Common myeloid progenitor, CD34-positive (primary cell): ENCODE measurements at regions not wholly inside any gene's neighbourhood (a gene's known extent, or its start where the extent isn't known, plus 50 kb on each side); places are given as distances from the start of the nearest gene placed in this dataset.

Source experiments
- CTCF ChIA-PET: fragments of 350-600 bp; sonication (Branson Sonifier 250); formaldehyde crosslinking; loops from one replicate; lab custom pipeline; 2021; ENCODE audit warnings: antibody characterized with exemption; lab: Charles Lee
- POLR2A ChIA-PET: fragments of 350-600 bp; sonication (Branson Sonifier 250); formaldehyde crosslinking; loops from one replicate; lab custom pipeline; 2021; ENCODE audit warnings: antibody characterized with exemption; lab: Charles Lee
- DNase-seq, 3 donors: peaks; one replicate each; pipeline versions ENCODE4 v3.0.0 to v3.0.0-alpha.2; 2013
- H3K27ac ChIP-seq, 2 experiments: 1 replicate in 1 of 2; 2 replicates in 1 of 2; pipeline ENCODE4 v1.7.0; 2013; ENCODE audit warnings: inconsistent platforms in 2 of 2, low read length in 2 of 2, mild to moderate bottlenecking in 2 of 2, low read depth in 1 of 2, moderate library complexity in 1 of 2; ENCODE audit not compliant: severe bottlenecking in 2 of 2, insufficient read depth in 1 of 2, poor library complexity in 1 of 2
- H3K27me3 ChIP-seq, 5 experiments: replicated peaks in 2 of 5; 1 replicate in 3 of 5; 2 replicates in 2 of 5; pipeline versions ENCODE4 v1.6.1 to v1.7.0; 2013; ENCODE audit warnings: low read length in 4 of 5, mild to moderate bottlenecking in 2 of 5, moderate library complexity in 2 of 5, inconsistent platforms in 1 of 5; ENCODE audit not compliant: insufficient read depth in 5 of 5, control insufficient read depth in 4 of 5
- H3K36me3 ChIP-seq, 4 experiments: 1 replicate in 2 of 4; 2 replicates in 2 of 4; pipeline versions ENCODE4 v1.6.1 to v1.7.0; 2013; ENCODE audit warnings: low read length in 3 of 4, control low read depth in 1 of 4, mild to moderate bottlenecking in 1 of 4; ENCODE audit not compliant: control insufficient read depth in 4 of 4, insufficient read depth in 4 of 4
- H3K4me1 ChIP-seq, 4 experiments: 1 replicate in 3 of 4; 2 replicates in 1 of 4; pipeline versions ENCODE4 v1.6.1 to v1.7.1; 2013; ENCODE audit warnings: low read length in 3 of 4, mild to moderate bottlenecking in 3 of 4, control low read depth in 1 of 4, inconsistent platforms in 1 of 4, moderate library complexity in 1 of 4; ENCODE audit not compliant: control insufficient read depth in 4 of 4, insufficient read depth in 4 of 4; ENCODE audit errors: control extremely low read depth in 1 of 4
- H3K4me3 ChIP-seq, 7 experiments: 1 replicate in 4 of 7; 2 replicates in 3 of 7; pipeline versions ENCODE4 v1.5.1 to v1.7.0; 2013; ENCODE audit warnings: mild to moderate bottlenecking in 7 of 7, low read length in 6 of 7, moderate library complexity in 6 of 7, inconsistent platforms in 2 of 7, low read depth in 2 of 7, control low read depth in 1 of 7; ENCODE audit not compliant: insufficient read depth in 4 of 7, control insufficient read depth in 1 of 7; ENCODE audit errors: extremely low read depth in 1 of 7
- H3K9me3 ChIP-seq, 5 experiments: 1 replicate in 4 of 5; 2 replicates in 1 of 5; pipeline versions ENCODE4 v1.6.1 to v1.7.1; 2013; ENCODE audit warnings: low read length in 4 of 5, mild to moderate bottlenecking in 2 of 5, inconsistent platforms in 1 of 5, low read depth in 1 of 5, moderate library complexity in 1 of 5; ENCODE audit not compliant: control insufficient read depth in 4 of 5, insufficient read depth in 2 of 5; ENCODE audit errors: control extremely low read depth in 1 of 5
- whole genome bisulfite sequencing: methylation state at CpG from one replicate; pipeline ENCODE4 v1.1.5; 2013; ENCODE audit not compliant: insufficient coverage; 5-methylcytosine and 5-hydroxymethylcytosine counted together

- DNase-seq = no peak
- Histone ChIP-seq H3K4me3 (no peak overlapping the region), H3K27me3 (no peaks in the 10 kb centered on the region), H3K9me3 (no peaks in the 10 kb centered on the region), H3K36me3 (no peaks in the 10 kb centered on the region), H3K4me1 (no peaks in the 10 kb centered on the region), H3K27ac (no peak overlapping the region)
- CTCF ChIA-PET = no interaction called here
- POLR2A ChIA-PET = no interaction called here
- 95% methylated on average over 2 of the region's 3 CpGs for WGBS
These were observed 275.3 kb downstream of the SOX9 start for GRCh38 chr17:72396121-72396520.

GRCh38 chr17:72397223-72397667 is 276.4 kb downstream of the SOX9 start:
- 100% methylated on average over 1 of the region's 2 CpGs for WGBS
- Histone ChIP-seq H3K36me3 (no peaks in the 10 kb centered on the region), H3K4me1 (no peaks in the 10 kb centered on the region), H3K9me3 (no peaks in the 10 kb centered on the region), H3K4me3 (no peak overlapping the region), H3K27ac (no peak overlapping the region), H3K27me3 (no peaks in the 10 kb centered on the region)
- DNase-seq = no peak
- CTCF ChIA-PET = no interaction called here
- POLR2A ChIA-PET = no interaction called here

GRCh38 chr17:72397687-72398086 is 276.9 kb downstream of the SOX9 start:
- DNase-seq = no peak
- WGBS = 88% methylated on average over 1 of the region's 3 CpGs
- Histone ChIP-seq H3K27me3 (no peaks in the 10 kb centered on the region), H3K4me1 (no peaks in the 10 kb centered on the region), H3K27ac (no peak overlapping the region), H3K4me3 (no peak overlapping the region), H3K36me3 (no peaks in the 10 kb centered on the region), H3K9me3 (no peaks in the 10 kb centered on the region)
- ChIA-PET CTCF (no interaction called here), POLR2A (no interaction called here)

GRCh38 chr17:72399023-72399607 is 278.3 kb downstream of the SOX9 start:
- H3K36me3 ChIP-seq = no peaks in the 10 kb centered on the region
- 100% methylated on average over 2 of the region's 9 CpGs for WGBS
- H3K9me3 ChIP-seq = peaks cover 0 to 3% (median 0%) of the 10 kb centered on the region in 5 experiments
- no peaks in the 10 kb centered on the region for H3K4me1 ChIP-seq
- POLR2A ChIA-PET = no interaction called here
- no peak overlapping the region for H3K4me3 ChIP-seq
- no peak for DNase-seq
- no peak overlapping the region for H3K27ac ChIP-seq
- CTCF ChIA-PET = no interaction called here
- peaks cover 0 to 2% (median 0%) of the 10 kb centered on the region in 5 experiments for H3K27me3 ChIP-seq

GRCh38 chr17:72399608-72400487 is 279.0 kb downstream of the SOX9 start:
- ChIA-PET CTCF (no interaction called here), POLR2A (no interaction called here)
- peaks cover 0 to 2% (median 0%) of the 10 kb centered on the region in 5 experiments for H3K27me3 ChIP-seq
- no peaks in the 10 kb centered on the region for H3K36me3 ChIP-seq
- no peak overlapping the region for H3K27ac ChIP-seq
- H3K9me3 ChIP-seq = peaks cover 0 to 3% (median 0%) of the 10 kb centered on the region in 5 experiments
- WGBS = 88% methylated on average over 14 of the region's 15 CpGs
- no peaks in the 10 kb centered on the region for H3K4me1 ChIP-seq
- H3K4me3 ChIP-seq = no peak overlapping the region
- no peak for DNase-seq

GRCh38 chr17:72400488-72400827 is 279.6 kb downstream of the SOX9 start:
- no peaks in the 10 kb centered on the region for H3K36me3 ChIP-seq
- no peaks in the 10 kb centered on the region for H3K4me1 ChIP-seq
- no peak for DNase-seq
- H3K9me3 ChIP-seq = peaks cover 0 to 3% (median 0%) of the 10 kb centered on the region in 5 experiments
- no peak overlapping the region for H3K4me3 ChIP-seq
- WGBS = 92% methylated on average over 2 of the region's 7 CpGs
- CTCF ChIA-PET = no interaction called here
- no peak overlapping the region for H3K27ac ChIP-seq
- POLR2A ChIA-PET = no interaction called here
- peaks cover 0 to 2% (median 0%) of the 10 kb centered on the region in 5 experiments for H3K27me3 ChIP-seq

GRCh38 chr17:72400863-72401262 is 280.0 kb downstream of the SOX9 start:
- CTCF ChIA-PET = no interaction called here
- Histone ChIP-seq H3K27ac (no peak overlapping the region), H3K4me1 (no peaks in the 10 kb centered on the region), H3K27me3 (peaks cover 0 to 2% (median 0%) of the 10 kb centered on the region in 5 experiments), H3K9me3 (peaks cover 0 to 3% (median 0%) of the 10 kb centered on the region in 5 experiments), H3K4me3 (no peak overlapping the region), H3K36me3 (no peaks in the 10 kb centered on the region)
- DNase-seq = no peak
- 100% methylated on average over 1 of the region's 3 CpGs for WGBS
- POLR2A ChIA-PET = no interaction called here
